ENCODE measurements at regions not wholly inside any gene's neighbourhood (a gene's known extent, or its start where the extent isn't known, plus 50 kb on each side); places are given as distances from the start of the nearest gene placed in this dataset.

- TF ChIP-seq, protein P1, sequence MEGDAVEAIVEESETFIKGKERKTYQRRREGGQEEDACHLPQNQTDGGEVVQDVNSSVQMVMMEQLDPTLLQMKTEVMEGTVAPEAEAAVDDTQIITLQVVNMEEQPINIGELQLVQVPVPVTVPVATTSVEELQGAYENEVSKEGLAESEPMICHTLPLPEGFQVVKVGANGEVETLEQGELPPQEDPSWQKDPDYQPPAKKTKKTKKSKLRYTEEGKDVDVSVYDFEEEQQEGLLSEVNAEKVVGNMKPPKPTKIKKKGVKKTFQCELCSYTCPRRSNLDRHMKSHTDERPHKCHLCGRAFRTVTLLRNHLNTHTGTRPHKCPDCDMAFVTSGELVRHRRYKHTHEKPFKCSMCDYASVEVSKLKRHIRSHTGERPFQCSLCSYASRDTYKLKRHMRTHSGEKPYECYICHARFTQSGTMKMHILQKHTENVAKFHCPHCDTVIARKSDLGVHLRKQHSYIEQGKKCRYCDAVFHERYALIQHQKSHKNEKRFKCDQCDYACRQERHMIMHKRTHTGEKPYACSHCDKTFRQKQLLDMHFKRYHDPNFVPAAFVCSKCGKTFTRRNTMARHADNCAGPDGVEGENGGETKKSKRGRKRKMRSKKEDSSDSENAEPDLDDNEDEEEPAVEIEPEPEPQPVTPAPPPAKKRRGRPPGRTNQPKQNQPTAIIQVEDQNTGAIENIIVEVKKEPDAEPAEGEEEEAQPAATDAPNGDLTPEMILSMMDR (IDR thresholded peaks at IDR 0.05), result no peak
- TF ChIP-seq POLR2A (IDR thresholded peaks at IDR 0.05) (no peak), POLR2AphosphoS5 (IDR thresholded peaks at IDR 0.05; ENCODE audit: insufficient read depth in 1 of 2, low read depth in 1 of 2) (no peak)
Observed at GRCh38 chr4:72706684-72707083, 137.7 kb upstream of the ADAMTS3 start.
